ENCODE measurements at regions not wholly inside any gene's neighbourhood (a gene's known extent, or its start where the extent isn't known, plus 50 kb on each side); places are given as distances from the start of the nearest gene placed in this dataset.
"Not testable (repeated sequence)": the region's sequence is repeated elsewhere in the genome, so short reads cannot be mapped to it uniquely, and the experiment has no call there.

GRCh38 chr5:17406423-17406838, 91.6 kb upstream of the TAF11L2 start:
- TF ChIP-seq, protein P1, sequence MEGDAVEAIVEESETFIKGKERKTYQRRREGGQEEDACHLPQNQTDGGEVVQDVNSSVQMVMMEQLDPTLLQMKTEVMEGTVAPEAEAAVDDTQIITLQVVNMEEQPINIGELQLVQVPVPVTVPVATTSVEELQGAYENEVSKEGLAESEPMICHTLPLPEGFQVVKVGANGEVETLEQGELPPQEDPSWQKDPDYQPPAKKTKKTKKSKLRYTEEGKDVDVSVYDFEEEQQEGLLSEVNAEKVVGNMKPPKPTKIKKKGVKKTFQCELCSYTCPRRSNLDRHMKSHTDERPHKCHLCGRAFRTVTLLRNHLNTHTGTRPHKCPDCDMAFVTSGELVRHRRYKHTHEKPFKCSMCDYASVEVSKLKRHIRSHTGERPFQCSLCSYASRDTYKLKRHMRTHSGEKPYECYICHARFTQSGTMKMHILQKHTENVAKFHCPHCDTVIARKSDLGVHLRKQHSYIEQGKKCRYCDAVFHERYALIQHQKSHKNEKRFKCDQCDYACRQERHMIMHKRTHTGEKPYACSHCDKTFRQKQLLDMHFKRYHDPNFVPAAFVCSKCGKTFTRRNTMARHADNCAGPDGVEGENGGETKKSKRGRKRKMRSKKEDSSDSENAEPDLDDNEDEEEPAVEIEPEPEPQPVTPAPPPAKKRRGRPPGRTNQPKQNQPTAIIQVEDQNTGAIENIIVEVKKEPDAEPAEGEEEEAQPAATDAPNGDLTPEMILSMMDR (IDR thresholded peaks at IDR 0.05; ENCODE audit: control insufficient read depth, extremely low read depth, insufficient read depth): no peak
- DNase-seq (ENCODE audit: low read depth): no peak
- H3K4me3 ChIP-seq (ENCODE audit: low read depth, low read length): no peak overlapping the region

DNA sequence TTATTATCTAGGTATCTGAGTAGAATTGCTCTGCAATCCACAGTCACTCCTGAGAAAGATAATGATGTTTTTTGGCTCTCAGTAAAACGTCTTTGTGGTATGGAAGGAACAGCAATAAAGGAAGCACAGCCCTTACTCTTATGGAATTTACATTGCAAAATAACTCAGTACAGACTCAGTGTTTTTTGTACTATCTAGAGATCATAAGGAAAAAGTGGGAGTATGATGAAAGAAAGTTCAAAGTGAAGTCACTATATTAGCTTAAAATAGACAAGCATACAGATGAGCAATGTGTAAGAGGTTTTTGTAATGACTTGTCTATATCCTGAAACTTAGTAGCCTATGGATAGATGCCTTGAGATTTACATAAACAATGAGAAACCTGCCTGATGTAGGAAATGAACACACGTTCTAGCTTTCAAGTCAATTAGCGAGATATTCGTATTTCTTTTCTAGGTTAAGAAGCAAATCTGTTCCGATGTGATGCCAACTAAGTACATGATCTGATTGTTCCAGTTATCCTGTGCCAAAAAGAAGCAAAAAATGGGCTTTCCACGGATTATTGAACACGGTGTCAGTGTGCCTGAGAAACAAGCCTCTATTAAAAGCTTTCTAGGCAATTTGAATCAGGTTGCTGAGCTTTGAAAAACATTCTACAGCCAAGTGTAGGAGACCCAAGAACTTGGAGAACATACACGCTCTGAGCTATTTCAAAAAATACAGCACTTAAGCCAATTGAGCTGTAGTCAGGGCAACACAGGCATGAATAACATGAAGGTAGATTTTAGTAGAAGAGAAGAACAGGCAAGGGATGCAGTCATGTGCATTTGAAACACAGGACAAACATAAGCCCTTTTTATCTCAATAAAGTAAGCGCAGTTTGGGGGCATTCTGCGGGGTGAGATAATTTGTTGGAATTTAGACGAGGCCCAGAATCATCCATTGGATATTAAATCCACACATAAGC, 86.3 kb upstream of the TAF11L2 start:
- no peak for DNase-seq (ENCODE audit: low read depth)
- TF ChIP-seq, protein P1 (IDR thresholded peaks at IDR 0.05; ENCODE audit: control insufficient read depth, extremely low read depth, insufficient read depth): no peak
- H3K4me3 ChIP-seq (ENCODE audit: low read depth, low read length): no peak overlapping the region

DNA sequence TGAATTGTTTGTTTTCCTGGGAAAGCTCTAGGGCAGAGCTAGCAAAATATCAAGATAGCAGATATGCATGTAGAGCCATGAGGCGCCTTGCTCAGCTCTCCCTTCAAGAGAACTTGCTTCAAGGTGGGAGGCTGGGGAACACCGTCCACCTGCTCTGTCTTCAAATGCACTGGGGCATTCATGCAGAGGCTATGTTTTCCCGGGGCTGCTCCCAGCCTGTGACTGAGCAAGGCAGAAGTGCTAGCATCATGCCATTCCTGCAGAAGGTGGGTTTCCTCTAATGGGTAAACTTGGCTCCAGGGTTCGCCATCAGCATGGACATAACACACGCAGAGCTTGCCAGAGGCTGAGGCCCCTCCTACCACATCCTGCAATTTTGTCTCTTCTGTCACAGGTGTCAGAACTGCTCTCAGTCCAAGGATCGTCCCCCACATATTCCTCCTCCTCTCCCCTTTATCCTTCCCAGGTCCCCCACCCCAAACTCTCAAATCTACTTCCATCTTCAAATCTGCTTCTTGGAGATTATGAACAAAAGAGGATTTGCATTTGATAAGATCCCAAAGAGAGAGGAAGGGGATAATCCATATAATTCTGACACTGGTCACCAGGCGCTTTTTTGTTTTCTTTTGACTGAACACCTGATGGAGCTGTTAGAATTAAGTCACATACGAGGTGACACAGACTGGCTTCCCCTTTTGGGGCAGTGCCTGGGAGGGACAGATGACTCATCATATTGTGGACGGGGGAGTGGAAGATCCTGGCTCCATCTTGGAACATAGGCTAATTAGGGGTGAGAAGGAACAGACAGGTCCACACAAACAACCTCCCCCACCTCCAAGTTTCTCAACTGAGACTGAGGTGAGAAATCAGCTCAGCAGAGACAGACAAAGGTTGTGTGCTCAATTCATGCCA, 85.0 kb upstream of the TAF11L2 start:
- TF ChIP-seq, protein P1 (IDR thresholded peaks at IDR 0.05; ENCODE audit: control insufficient read depth, extremely low read depth, insufficient read depth): no peak
- DNase-seq (ENCODE audit: low read depth): no peak
- H3K4me3 ChIP-seq (ENCODE audit: low read depth, low read length): no peak overlapping the region

DNA sequence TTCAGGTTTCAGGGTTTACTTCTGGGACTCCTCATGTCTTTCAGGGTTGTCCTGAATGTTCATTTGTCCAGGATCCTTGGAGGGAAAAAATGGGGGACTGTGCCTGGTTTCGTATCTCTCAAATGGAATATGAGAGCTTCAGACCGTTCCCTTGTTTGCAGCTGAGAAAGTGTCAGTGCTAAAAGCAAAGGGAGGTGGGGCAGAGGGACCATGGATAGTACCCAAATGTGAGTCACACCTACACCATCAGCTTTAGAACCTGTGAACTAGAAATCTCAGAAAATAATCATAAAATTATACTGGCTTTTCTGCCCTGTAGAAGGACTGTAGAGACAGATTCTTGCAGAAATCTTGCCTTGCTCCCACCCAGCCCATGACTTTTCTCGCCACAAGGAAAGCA, 84.3 kb upstream of the TAF11L2 start:
- no peak for DNase-seq (ENCODE audit: low read depth)
- TF ChIP-seq, protein P1 (IDR thresholded peaks at IDR 0.05; ENCODE audit: control insufficient read depth, extremely low read depth, insufficient read depth): no peak
- H3K4me3 ChIP-seq (ENCODE audit: low read depth, low read length): no peak overlapping the region

DNA sequence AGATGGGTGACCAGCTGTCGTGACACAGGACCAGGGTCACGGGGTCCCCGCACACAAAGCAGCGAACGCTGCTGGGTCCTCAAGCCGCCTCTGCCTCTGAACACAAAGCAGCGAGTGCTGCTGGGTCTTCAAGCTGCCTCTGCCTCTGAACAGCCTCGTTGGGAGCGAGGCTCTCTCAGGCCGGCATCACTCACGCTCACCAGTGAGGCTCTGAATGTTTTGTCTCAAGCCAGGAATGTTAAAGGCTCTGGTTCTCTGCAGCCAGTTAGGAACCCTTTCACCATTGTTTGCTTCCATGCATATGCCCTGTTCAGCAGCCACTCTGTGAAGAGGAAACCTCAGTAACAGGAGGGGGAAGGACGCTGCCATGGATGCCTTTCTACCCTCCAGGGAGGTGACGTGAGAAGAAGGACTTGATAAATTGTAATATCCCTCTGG, 82.7 kb upstream of the TAF11L2 start:
- no peak for DNase-seq (ENCODE audit: low read depth)
- TF ChIP-seq, protein P1 (IDR thresholded peaks at IDR 0.05; ENCODE audit: control insufficient read depth, extremely low read depth, insufficient read depth): no peak
- H3K4me3 ChIP-seq (ENCODE audit: low read depth, low read length): no peak overlapping the region

DNA sequence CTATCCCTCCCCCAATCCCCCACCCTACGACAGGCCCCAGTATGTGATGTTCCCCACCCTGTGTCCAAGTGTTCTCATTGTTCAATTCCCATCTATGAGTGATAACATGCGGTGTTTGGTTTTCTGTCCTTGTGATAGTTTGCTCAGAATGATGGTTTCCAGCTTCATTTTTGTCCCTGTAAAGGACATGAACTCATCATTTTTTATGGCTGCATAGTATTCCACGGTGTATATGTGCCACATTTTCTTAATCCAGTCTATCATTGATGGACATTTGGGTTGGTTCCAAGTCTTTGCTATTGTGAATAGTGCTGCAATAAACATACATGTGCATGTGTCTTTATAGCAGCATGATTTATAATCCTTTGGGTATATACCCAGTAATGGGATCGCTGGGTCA, 81.7 kb upstream of the TAF11L2 start:
- not testable (repeated sequence) for H3K4me3 ChIP-seq (ENCODE audit: low read depth, low read length); DNase-seq (ENCODE audit: low read depth)

- H3K4me3 ChIP-seq (ENCODE audit: low read depth, low read length): no peak overlapping the region
- DNase-seq (ENCODE audit: low read depth): no peak
- TF ChIP-seq, protein P1 (IDR thresholded peaks at IDR 0.05; ENCODE audit: control insufficient read depth, extremely low read depth, insufficient read depth): no peak
These were observed 73.4 kb upstream of the TAF11L2 start for GRCh38 chr5:17424674-17425073.
